Gastrocnemius medialis (tissue), 4 donors: ENCODE measurements at regions not wholly inside any gene's neighbourhood (a gene's known extent, or its start where the extent isn't known, plus 50 kb on each side); places are given as distances from the start of the nearest gene placed in this dataset.
"Not testable (repeated sequence)": the region's sequence is repeated elsewhere in the genome, so short reads cannot be mapped to it uniquely, and the experiment has no call there.

Source experiments
- ATAC-seq, 2 donors: fragments of 150-250 bp; one replicate each; pipeline ENCODE4 v1.9.1; 2016
- DNase-seq, 2 donors: peaks; one replicate each; pipeline ENCODE4 v3.0.0-alpha.2; 2019
- H3K27ac ChIP-seq, 4 donors: fragments of 200-600 bp; sonication (generic); 1 replicate in 1 of 4; 2 replicates in 3 of 4; pipeline ENCODE4 v1.5.1; 2016 to 2018; ENCODE audit warnings: mild to moderate bottlenecking in 2 of 4, moderate library complexity in 1 of 4
- H3K27me3 ChIP-seq, 3 donors: fragments of 200-600 bp; sonication (generic) in 2 of 3; 1 replicate in 1 of 3; 2 replicates in 2 of 3; pipeline versions ENCODE4 v1.5.1 to v1.6.0; 2016 to 2019; ENCODE audit warnings: mild to moderate bottlenecking in 1 of 3, moderate library complexity in 1 of 3
- H3K36me3 ChIP-seq, 2 donors: fragments of 200-600 bp; sonication (generic) in 1 of 2; one replicate each; pipeline ENCODE4 v1.5.1; 2017 to 2018
- H3K4me1 ChIP-seq, 2 donors: fragments of 200-600 bp; sonication (generic) in 1 of 2; one replicate each; pipeline ENCODE4 v1.5.1; 2016 to 2017; ENCODE audit warnings: mild to moderate bottlenecking in 2 of 2
- H3K4me3 ChIP-seq, 4 donors: fragments of 200-600 bp; sonication (generic) in 3 of 4; 1 replicate in 1 of 4; 2 replicates in 3 of 4; pipeline ENCODE4 v1.5.1; 2016 to 2019; ENCODE audit warnings: mild to moderate bottlenecking in 2 of 4
- H3K9me3 ChIP-seq, 3 donors: fragments of 200-600 bp; sonication (generic) in 2 of 3; 1 replicate in 1 of 3; 2 replicates in 2 of 3; pipeline ENCODE4 v1.5.1; 2016 to 2019
- CTCF ChIP-seq, 5 experiments: fragments of 450-650 bp in 3 of 5; fragments of 200-600 bp in 2 of 5; sonication (generic) in 2 of 5; IDR thresholded peaks in 4 of 5; conservative IDR thresholded peaks in 1 of 5; 1 replicate in 4 of 5; 2 replicates in 1 of 5; pipeline ENCODE4 v1.5.1; 2016 to 2019; ENCODE audit warnings: antibody characterized with exemption in 5 of 5, mild to moderate bottlenecking in 3 of 5, moderate library complexity in 3 of 5
- POLR2A ChIP-seq, 2 donors: fragments of 450-650 bp; IDR thresholded peaks; one replicate each; pipeline ENCODE4 v1.6.1; 2017; ENCODE audit warnings: antibody characterized with exemption in 2 of 2, mild to moderate bottlenecking in 2 of 2, moderate library complexity in 2 of 2
- in situ Hi-C, 4 donors: fragments of 200-750 bp; cut with MboI; loops; one replicate each; pipeline versions ENCODE4 v1.15.0 to v1.8.0; 2017; ENCODE audit warnings: low sequenced_read_pairs in 4 of 4
- intact Hi-C: fragments of 100-400 bp; cut with DNase I; formaldehyde crosslinking; loops from one replicate; pipeline ENCODE4 v1.15.1; 2023; ENCODE audit warnings: low total_unique reads

DNA sequence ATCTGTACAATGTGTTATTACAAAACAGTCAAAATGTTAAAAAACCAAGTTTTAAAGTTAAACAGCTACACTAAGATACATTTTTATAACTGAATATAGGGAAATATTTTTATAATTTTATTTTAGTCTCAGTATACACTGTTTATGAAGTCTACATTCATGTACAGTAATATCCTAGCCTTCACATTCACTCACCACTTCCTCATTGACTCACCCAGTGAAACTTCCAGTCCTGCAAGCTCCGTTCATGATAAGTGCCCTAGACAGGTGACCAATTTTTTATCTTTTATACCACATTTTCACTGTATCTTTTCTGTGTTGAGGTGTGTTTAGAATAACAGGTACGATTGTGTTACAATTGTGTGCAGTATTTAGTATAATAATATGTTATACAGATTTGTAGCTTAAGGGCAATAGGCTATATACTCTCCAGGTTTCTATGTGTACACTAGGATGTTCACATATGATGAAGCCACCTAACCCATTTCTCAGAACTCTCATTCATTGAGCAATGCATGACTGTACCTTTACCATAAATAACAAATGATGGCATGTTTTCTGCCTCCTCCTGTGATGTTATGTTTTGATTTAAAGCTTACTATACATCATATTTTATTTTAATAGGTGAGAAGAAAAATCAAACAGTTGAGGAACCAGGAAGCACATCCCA lies 388.4 kb upstream of the NDN start:
- TF ChIP-seq POLR2A (IDR thresholded peaks at IDR 0.05) (no peak), CTCF (IDR thresholded peaks at IDR 0.05 in 4 of 5, conservative IDR thresholded peaks at IDR 0.05 in 1 of 5) (no peak)
- no peaks in the 10 kb centered on the region for H3K36me3 ChIP-seq
- no peaks in the 10 kb centered on the region for H3K4me1 ChIP-seq
- ATAC-seq = no peak
- intact Hi-C loops = no loop called here
- no peaks in the 10 kb centered on the region for H3K27me3 ChIP-seq
- DNase-seq = no peak
- no peak overlapping the region for H3K27ac ChIP-seq
- H3K9me3 ChIP-seq = no peaks in the 10 kb centered on the region
- in situ Hi-C loops = no loop called here
- no peak overlapping the region for H3K4me3 ChIP-seq

DNA sequence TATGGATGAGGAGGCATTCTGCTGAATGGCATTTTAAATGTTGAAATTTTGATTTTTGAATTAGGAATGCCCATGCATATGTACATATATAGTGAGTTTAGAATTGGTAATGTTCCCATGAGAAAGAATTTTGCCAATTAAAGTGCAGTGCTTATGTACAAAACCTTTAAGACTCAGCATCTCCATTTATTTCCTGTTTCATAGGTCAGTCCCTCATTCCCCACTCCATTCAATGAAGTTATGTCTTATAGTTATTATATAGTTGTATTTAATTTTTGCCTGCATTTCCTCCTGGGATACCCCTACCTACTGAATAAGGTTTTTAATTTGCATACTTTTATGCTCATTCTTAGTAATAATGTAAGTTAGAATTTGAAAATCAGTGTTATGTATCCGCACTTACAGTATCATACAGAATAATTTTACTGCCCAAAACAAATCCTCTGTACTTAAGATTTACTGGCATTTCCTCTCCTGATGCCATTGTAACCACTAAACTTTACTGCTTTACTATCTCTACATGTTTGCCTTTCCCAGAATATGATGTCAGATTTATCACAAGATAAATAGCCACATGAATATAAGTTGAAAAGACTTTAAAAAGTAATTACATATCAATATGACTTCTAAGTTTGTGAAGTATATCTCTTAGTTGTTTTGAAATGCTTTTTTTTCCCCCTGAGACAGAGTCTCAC lies 389.1 kb upstream of the NDN start:
- Histone ChIP-seq H3K4me1 (no peaks in the 10 kb centered on the region), H3K27me3 (no peaks in the 10 kb centered on the region), H3K36me3 (no peaks in the 10 kb centered on the region), H3K9me3 (no peaks in the 10 kb centered on the region), H3K27ac (no peak overlapping the region), H3K4me3 (no peak overlapping the region)
- TF ChIP-seq POLR2A (IDR thresholded peaks at IDR 0.05) (no peak), CTCF (IDR thresholded peaks at IDR 0.05 in 4 of 5, conservative IDR thresholded peaks at IDR 0.05 in 1 of 5) (no peak)
- in situ Hi-C loops (no loop called here), intact Hi-C loops (no loop called here)
- no peak for ATAC-seq
- DNase-seq = no peak

DNA sequence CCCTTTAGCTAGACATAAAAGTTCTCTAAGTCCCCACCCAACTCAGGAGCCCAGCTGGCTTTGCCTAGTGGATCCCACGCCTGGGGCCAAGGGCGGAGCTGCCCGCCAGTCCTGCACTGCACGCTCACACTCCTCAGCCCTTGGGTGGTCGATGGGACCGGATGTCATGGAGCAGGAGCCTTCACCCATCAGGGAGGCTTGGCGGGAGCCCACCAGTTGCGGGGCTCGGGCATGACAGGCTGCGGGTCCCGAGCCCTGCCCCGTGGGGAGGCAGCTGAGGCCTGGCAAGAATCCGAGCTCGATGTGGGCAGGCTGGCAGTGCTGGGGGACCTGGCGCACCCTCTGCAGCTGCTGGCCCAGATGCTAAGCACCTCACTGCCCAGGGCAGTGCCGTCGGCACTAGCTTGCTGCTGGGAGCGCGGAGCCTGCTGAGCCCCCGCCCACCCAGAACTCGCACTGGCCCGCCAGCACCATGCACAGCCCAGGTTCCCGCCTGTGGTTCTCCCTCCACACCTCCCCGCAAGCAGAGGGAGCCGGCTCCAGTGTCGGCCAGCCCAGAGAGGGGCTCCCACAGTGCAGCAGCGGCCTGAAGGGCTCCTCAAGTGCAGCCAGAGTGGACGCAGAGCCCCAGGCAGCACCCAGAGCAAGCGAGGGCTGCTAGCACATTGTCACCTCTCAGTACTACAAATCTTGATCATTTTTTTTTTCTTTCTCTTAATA lies 391.4 kb upstream of the NDN start:
- intact Hi-C loops = no loop called here
- no peak overlapping the region for H3K27ac ChIP-seq
- H3K9me3 ChIP-seq = no peaks in the 10 kb centered on the region
- no peak for TF ChIP-seq POLR2A (IDR thresholded peaks at IDR 0.05)
- TF ChIP-seq CTCF (IDR thresholded peaks at IDR 0.05 in 4 of 5, conservative IDR thresholded peaks at IDR 0.05 in 1 of 5) = no peak
- H3K4me3 ChIP-seq = no peak overlapping the region
- H3K4me1 ChIP-seq = no peaks in the 10 kb centered on the region
- DNase-seq = no peak
- no peak for ATAC-seq
- no peaks in the 10 kb centered on the region for H3K27me3 ChIP-seq
- in situ Hi-C loops = no loop called here
- H3K36me3 ChIP-seq = no peaks in the 10 kb centered on the region

- H3K9me3 ChIP-seq, H3K36me3 ChIP-seq, in situ Hi-C loops, H3K4me1 ChIP-seq, ATAC-seq, DNase-seq, H3K27ac ChIP-seq, H3K4me3 ChIP-seq, H3K27me3 ChIP-seq, intact Hi-C loops: not testable (repeated sequence)
Measured at GRCh38 chr15:24088941-24089340, 401.8 kb upstream of the NDN start.

GRCh38 chr15:24101503-24101902 lies 414.4 kb upstream of the NDN start:
- H3K27me3 ChIP-seq, in situ Hi-C loops, H3K4me3 ChIP-seq, H3K36me3 ChIP-seq, H3K27ac ChIP-seq, H3K4me1 ChIP-seq, ATAC-seq, H3K9me3 ChIP-seq, intact Hi-C loops, DNase-seq: not testable (repeated sequence)

- H3K4me1 ChIP-seq, H3K9me3 ChIP-seq, in situ Hi-C loops, H3K4me3 ChIP-seq, H3K27me3 ChIP-seq, H3K36me3 ChIP-seq, ATAC-seq, intact Hi-C loops, H3K27ac ChIP-seq, DNase-seq: not testable (repeated sequence)
Measured at GRCh38 chr15:24107524-24107923, 420.4 kb upstream of the NDN start.

DNA sequence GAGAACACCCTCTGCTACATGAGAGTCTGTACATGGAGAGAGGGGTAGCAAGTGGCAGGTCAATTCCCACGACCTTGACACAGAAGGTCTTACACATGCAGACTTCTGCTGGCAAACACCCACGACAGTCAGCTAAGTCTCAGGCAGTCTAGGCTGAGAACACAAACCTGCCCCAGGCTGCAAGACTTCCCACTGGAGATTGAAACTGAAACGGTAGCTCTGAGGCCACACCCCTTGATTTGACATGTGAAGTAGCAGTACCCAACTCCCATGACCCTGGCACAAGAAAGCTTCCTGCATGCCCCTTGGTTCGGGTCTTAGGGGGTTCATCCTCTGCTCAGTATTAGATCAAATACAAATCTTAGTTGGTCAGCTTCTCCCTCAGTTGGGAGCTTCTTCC lies 420.8 kb upstream of the NDN start:
- H3K27me3 ChIP-seq, intact Hi-C loops, ATAC-seq, H3K36me3 ChIP-seq, in situ Hi-C loops, H3K4me3 ChIP-seq, H3K9me3 ChIP-seq, H3K4me1 ChIP-seq, DNase-seq, H3K27ac ChIP-seq: not testable (repeated sequence)

DNA sequence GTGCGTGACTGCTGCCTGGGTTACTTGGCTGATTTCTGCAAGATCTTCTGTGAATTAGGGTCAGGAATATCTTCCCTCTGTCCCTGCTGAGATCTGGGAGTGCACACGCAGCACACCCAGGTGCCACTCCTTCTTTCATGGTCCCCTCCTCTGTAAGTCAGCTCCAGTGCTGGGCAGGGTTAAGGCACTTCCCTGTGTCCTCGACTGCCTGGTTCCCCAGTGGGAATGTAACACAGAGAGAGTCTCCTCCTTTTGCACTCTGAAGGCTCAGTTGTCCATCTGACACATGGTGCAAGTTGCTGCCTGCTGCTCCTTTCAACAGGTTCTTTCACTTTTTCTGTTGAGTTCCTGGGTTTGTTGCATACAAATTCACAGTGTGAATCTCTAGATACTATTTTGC lies 421.2 kb upstream of the NDN start:
- ATAC-seq, in situ Hi-C loops, H3K27me3 ChIP-seq, DNase-seq, H3K4me1 ChIP-seq, H3K9me3 ChIP-seq, H3K36me3 ChIP-seq, intact Hi-C loops, H3K27ac ChIP-seq, H3K4me3 ChIP-seq: not testable (repeated sequence)
